Heart left ventricle (tissue), 16 donors: ENCODE measurements at regions not wholly inside any gene's neighbourhood (a gene's known extent, or its start where the extent isn't known, plus 50 kb on each side); places are given as distances from the start of the nearest gene placed in this dataset.

Experiments
- ATAC-seq, 4 donors: fragments of 200-7000 bp; cut with Tn5 transposase; one replicate each; pipeline ENCODE4 v1.9.1; 2020 to 2022; ENCODE audit warnings: moderate library complexity in 4 of 4, mild to moderate bottlenecking in 3 of 4, moderate number of reproducible peaks in 1 of 4
- DNase-seq, 5 donors: peaks; one replicate each; pipeline ENCODE4 v3.0.0-alpha.2; 2020
- H3K27ac ChIP-seq, 12 donors: fragments of 200-600 bp; sonication (generic) in 4 of 12; one replicate each; pipeline versions ENCODE4 v1.5.0 to v1.8.0; 2016 to 2022; ENCODE audit warnings: mild to moderate bottlenecking in 2 of 12
- H3K27me3 ChIP-seq, 9 donors: fragments of 200-600 bp; sonication (generic) in 2 of 9; one replicate each; pipeline versions ENCODE4 v1.5.1 to v1.8.0; 2016 to 2022; ENCODE audit warnings: mild to moderate bottlenecking in 3 of 9
- H3K36me3 ChIP-seq, 9 donors: fragments of 200-600 bp; sonication (generic) in 2 of 9; one replicate each; pipeline versions ENCODE4 v1.5.0 to v1.8.0; 2018 to 2022; ENCODE audit warnings: mild to moderate bottlenecking in 2 of 9
- H3K4me1 ChIP-seq, 12 donors: fragments of 200-600 bp; sonication (generic) in 4 of 12; one replicate each; pipeline versions ENCODE4 v1.5.0 to v1.8.0; 2016 to 2022; ENCODE audit warnings: mild to moderate bottlenecking in 3 of 12
- H3K4me3 ChIP-seq, 12 donors: fragments of 200-600 bp; sonication (generic) in 4 of 12; one replicate each; pipeline versions ENCODE4 v1.5.0 to v1.8.0; 2017 to 2022; ENCODE audit warnings: mild to moderate bottlenecking in 9 of 12, moderate library complexity in 4 of 12
- H3K9me3 ChIP-seq, 12 donors: fragments of 200-600 bp; sonication (generic) in 4 of 12; one replicate each; pipeline versions ENCODE4 v1.5.0 to v1.8.0; 2016 to 2022; ENCODE audit warnings: mild to moderate bottlenecking in 1 of 12
- POLR2A ChIP-seq, 2 donors: fragments of 450-650 bp; IDR thresholded peaks; one replicate each; pipeline ENCODE4 v1.6.1; 2017; ENCODE audit warnings: antibody characterized with exemption in 2 of 2, mild to moderate bottlenecking in 2 of 2, moderate library complexity in 2 of 2
- WGBS, 4 donors: extraction: QIAGEN DNeasy Blood & Tissue Kit in 2 of 4; methylation state at CpG; one replicate each; pipeline versions ENCODE4 v1.1.5 to v1.1.7; 2013 to 2018; 5-methylcytosine and 5-hydroxymethylcytosine counted together
- intact Hi-C, 10 donors: fragments of 100-400 bp; cut with DNase I; formaldehyde crosslinking; loops; one replicate each; pipeline versions ENCODE4 v1.11.1 to v1.14.2; 2022
- TF ChIP-seq, protein P1 (sequence below), 12 donors: fragments of 200-600 bp; sonication (generic) in 4 of 12; IDR thresholded peaks; one replicate each; pipeline versions ENCODE4 v1.5.0 to v1.8.0; 2018 to 2022; ENCODE audit warnings: antibody characterized with exemption in 12 of 12, mild to moderate bottlenecking in 5 of 12
- donor health status: ischemic (EF 13 %, LVEDD 7.1; RV severe dilation, severe dysfunction).
- donor health status: healthy with polysubstance abuse.
- donor health status: DM: no; HTN: yes; CAD: no.
- donor health status: DM: no; HTN: no; CAD: no.
- donor health status: ischemic (EF 25% LVEDD 6.9; RV normal size, moderate dysfunction).
- donor health status: ischemic (EF 25% LVEDD 5.7; RV mildly dilated, moderate dysfunction).
- donor health status: healthy.
- donor health status: DM: yes; HTN: yes; CAD: no.
- donor health status: ischemic (EF 35%, LVEDD 5.7; RV mildly dilated, moderate dysfunction).
- donor health status: nonischemic (EF 11% LVEDD 7.7; RV severe dilation, severe dysfunction).
- donor health status: DM: yes; HTN: yes; CAD: no.
- donor health status: PGD.
- donor health status: ischemic (EF 29% LVEDD 5.4; RV normal size, mild dysfunction).
- donor health status: nonischemic (EF 23%, LVEDD 6.1; RV moderate dilation, normal function).

DNA sequence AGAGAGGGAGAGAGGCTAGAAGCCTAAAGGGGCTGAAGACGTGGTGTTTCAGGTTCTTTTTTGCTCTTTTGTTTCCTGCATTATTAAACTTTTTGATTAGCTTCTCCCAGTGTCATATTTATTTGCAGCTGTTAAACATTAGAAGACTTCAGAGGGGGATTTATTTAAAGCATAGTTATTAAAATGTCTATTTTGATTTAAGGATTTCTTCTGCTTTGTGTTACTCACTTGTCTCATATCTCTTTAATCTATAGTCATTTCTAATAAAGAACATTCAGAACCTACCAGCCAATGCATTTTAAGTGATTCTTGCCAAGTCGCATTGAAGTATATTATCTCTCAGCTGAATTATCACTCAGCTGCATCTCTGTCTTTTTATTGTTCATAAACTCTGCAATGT is 152.0 kb upstream of the DYRK2 start:
- Histone ChIP-seq H3K36me3 (no peaks in the 10 kb centered on the region), H3K9me3 (peaks cover 0 to 6% (median 0%) of the 10 kb centered on the region in 12 donors), H3K27me3 (no peaks in the 10 kb centered on the region), H3K4me1 (no peaks in the 10 kb centered on the region), H3K4me3 (no peak overlapping the region), H3K27ac (no peak overlapping the region)
- TF ChIP-seq POLR2A (IDR thresholded peaks at IDR 0.05): no peak
- intact Hi-C loops: no loop called here
- ATAC-seq: no peak
- DNase-seq: no peak
- 70 to 85% (median 79%) methylated on average over 2 of the region's 2 CpGs for WGBS, 4 donors

DNA sequence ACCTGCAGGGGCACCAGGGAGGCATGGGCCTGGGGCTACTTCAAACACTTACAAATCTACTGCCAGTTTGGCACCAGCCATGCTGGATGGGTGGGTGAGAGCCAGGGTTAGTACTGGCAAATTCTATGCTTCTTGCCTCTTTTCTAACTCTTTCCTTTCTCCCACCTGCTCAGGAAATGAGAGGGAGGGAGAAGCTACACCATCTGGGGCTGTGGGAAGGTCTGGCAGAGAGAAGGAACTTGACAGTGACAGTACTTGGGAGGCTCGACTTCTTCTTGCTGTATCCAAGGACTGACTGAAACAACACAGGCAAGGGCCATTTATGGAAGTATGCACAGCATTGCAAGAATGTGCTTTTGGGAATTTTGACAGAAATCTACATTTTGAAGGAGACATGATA is 149.6 kb upstream of the DYRK2 start:
- H3K4me1 ChIP-seq: no peaks in the 10 kb centered on the region
- no peak for TF ChIP-seq POLR2A (IDR thresholded peaks at IDR 0.05)
- TF ChIP-seq, protein P1, sequence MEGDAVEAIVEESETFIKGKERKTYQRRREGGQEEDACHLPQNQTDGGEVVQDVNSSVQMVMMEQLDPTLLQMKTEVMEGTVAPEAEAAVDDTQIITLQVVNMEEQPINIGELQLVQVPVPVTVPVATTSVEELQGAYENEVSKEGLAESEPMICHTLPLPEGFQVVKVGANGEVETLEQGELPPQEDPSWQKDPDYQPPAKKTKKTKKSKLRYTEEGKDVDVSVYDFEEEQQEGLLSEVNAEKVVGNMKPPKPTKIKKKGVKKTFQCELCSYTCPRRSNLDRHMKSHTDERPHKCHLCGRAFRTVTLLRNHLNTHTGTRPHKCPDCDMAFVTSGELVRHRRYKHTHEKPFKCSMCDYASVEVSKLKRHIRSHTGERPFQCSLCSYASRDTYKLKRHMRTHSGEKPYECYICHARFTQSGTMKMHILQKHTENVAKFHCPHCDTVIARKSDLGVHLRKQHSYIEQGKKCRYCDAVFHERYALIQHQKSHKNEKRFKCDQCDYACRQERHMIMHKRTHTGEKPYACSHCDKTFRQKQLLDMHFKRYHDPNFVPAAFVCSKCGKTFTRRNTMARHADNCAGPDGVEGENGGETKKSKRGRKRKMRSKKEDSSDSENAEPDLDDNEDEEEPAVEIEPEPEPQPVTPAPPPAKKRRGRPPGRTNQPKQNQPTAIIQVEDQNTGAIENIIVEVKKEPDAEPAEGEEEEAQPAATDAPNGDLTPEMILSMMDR (IDR thresholded peaks at IDR 0.05): no peak
- H3K36me3 ChIP-seq: no peaks in the 10 kb centered on the region
- DNase-seq (no peak), ATAC-seq (no peak)
- H3K4me3 ChIP-seq: no peak overlapping the region
- no peak overlapping the region for H3K27ac ChIP-seq
- H3K27me3 ChIP-seq: no peaks in the 10 kb centered on the region
- H3K9me3 ChIP-seq: no peaks in the 10 kb centered on the region
- 24 to 56% (median 44%) methylated on average over 1 of the region's 1 CpG for WGBS, 4 donors
- intact Hi-C loops: no loop called here

DNA sequence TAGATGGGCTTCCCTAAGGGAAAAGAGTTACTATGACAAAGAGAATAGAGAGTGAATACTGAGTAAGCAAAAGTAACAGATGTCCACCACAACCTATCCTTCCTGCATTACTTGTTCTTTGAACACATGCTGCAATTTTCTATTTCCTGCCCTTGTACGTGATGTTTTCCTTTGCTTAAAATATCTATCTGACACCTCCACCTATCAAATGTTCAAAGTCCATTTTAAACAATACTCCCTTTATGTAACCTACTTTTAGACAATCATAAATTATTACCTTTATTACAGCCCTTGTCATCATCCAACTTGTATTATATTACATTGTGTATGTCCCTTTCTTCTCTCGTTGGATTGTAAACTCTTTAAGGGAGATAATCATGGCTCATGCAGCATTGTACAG is 147.2 kb upstream of the DYRK2 start:
- no peaks in the 10 kb centered on the region for H3K36me3 ChIP-seq
- H3K4me1 ChIP-seq: no peaks in the 10 kb centered on the region
- no peaks in the 10 kb centered on the region for H3K9me3 ChIP-seq
- ATAC-seq: no peak
- H3K27ac ChIP-seq: no peak overlapping the region
- H3K27me3 ChIP-seq: no peaks in the 10 kb centered on the region
- no peak overlapping the region for H3K4me3 ChIP-seq
- WGBS, 4 donors: 55 to 60% (median 58%) methylated on average over 2 of the region's 2 CpGs
- TF ChIP-seq POLR2A (IDR thresholded peaks at IDR 0.05): no peak
- TF ChIP-seq, protein P1 (IDR thresholded peaks at IDR 0.05): no peak
- no peak for DNase-seq
- intact Hi-C loops: no loop called here

DNA sequence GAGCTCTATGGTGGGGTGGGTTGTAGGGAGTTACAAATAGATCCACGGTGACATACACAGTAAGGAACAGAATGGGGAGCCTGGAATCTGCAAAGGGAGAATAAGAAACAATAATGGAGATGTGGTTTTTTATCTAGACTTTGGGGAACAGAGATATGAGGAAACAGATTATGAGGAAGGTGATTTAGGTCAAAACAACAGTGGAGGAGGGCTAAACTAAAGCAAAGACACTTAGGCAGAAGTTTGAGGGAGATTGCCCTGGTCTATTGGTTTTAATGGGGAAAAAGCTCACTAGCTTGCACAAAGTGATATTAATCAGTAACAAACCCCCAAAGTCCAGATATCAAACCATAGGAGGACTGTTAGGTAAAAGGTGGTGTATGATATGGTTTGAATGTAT is 144.5 kb upstream of the DYRK2 start:
- intact Hi-C loops: no loop called here
- no peak overlapping the region for H3K4me3 ChIP-seq
- H3K9me3 ChIP-seq: no peaks in the 10 kb centered on the region
- 69 to 92% (median 83%) methylated on average over 1 of the region's 1 CpG for WGBS, 4 donors
- no peak for TF ChIP-seq POLR2A (IDR thresholded peaks at IDR 0.05)
- TF ChIP-seq, protein P1 (IDR thresholded peaks at IDR 0.05): no peak
- H3K27me3 ChIP-seq: no peaks in the 10 kb centered on the region
- no peak for ATAC-seq
- DNase-seq: no peak
- H3K27ac ChIP-seq: no peak overlapping the region
- H3K36me3 ChIP-seq: no peaks in the 10 kb centered on the region
- no peaks in the 10 kb centered on the region for H3K4me1 ChIP-seq

DNA sequence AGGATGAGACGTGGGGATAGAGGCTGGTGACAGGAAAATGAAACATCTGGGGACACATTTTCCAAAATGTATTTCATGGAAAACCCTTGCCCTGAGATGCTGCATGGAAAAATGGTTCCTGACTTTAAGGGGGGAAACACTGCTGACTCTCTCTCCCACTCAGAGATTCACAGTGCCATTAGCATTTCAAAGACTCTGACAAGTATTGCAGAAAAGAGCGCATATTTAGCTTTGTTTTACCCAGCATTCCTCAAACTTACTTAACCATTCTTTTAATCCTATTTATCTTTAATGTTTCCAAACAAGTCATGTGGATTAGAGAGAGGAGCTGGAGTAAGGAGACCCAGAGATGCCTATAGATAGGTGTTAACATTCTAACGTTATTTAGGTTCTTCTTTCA is 141.8 kb upstream of the DYRK2 start:
- ATAC-seq (no peak), DNase-seq (no peak)
- Histone ChIP-seq H3K27ac (no peak overlapping the region), H3K27me3 (no peaks in the 10 kb centered on the region), H3K36me3 (no peaks in the 10 kb centered on the region), H3K4me3 (no peak overlapping the region), H3K9me3 (no peaks in the 10 kb centered on the region), H3K4me1 (peaks cover 0 to 1% (median 0%) of the 10 kb centered on the region in 12 donors)
- TF ChIP-seq, protein P1 (IDR thresholded peaks at IDR 0.05): no peak
- no peak for TF ChIP-seq POLR2A (IDR thresholded peaks at IDR 0.05)
- WGBS, 4 donors: 56 to 72% (median 64%) methylated on average over 3 of the region's 3 CpGs
- intact Hi-C loops: no loop called here
